H9 (cell line): ENCODE measurements at regions not wholly inside any gene's neighbourhood (a gene's known extent, or its start where the extent isn't known, plus 50 kb on each side); places are given as distances from the start of the nearest gene placed in this dataset.
A peak's percentile ranks its signal among the peaks of the same experiment; 100 is the strongest.

Source experiments
- DNase-seq: peaks from one replicate; pipeline ENCODE4 v3.0.0-alpha.2; 2017
- H2AFZ ChIP-seq: one replicate; pipeline ENCODE4 v1.6.1; 2013; ENCODE audit warnings: mild to moderate bottlenecking, low read length, control low read depth, moderate library complexity
- H2AK5ac ChIP-seq: 2 replicates; pipeline ENCODE4 v1.6.1; 2013; ENCODE audit warnings: low read length, control low read depth, mixed read lengths; ENCODE audit not compliant: insufficient read length
- H2BK120ac ChIP-seq: one replicate; pipeline ENCODE4 v1.6.1; 2013; ENCODE audit warnings: low read depth, mild to moderate bottlenecking, low read length, control low read depth, inconsistent platforms; ENCODE audit not compliant: poor library complexity, severe bottlenecking
- H2BK12ac ChIP-seq: 2 replicates; pipeline ENCODE4 v1.6.1; 2013; ENCODE audit warnings: low read length, control low read depth, mixed read lengths, low read depth; ENCODE audit not compliant: insufficient read length
- H2BK15ac ChIP-seq: 2 replicates; pipeline ENCODE4 v1.6.1; 2013; ENCODE audit warnings: low read depth, low read length, control low read depth
- H2BK20ac ChIP-seq: one replicate; pipeline ENCODE4 v1.6.1; 2013; ENCODE audit warnings: low read depth, mild to moderate bottlenecking, low read length, control low read depth, inconsistent platforms; ENCODE audit not compliant: poor library complexity, severe bottlenecking
- H2BK5ac ChIP-seq: 2 replicates; pipeline ENCODE4 v1.6.1; 2013; ENCODE audit warnings: low read length, control low read depth, mixed read lengths; ENCODE audit not compliant: insufficient read length
- H3K14ac ChIP-seq: 2 replicates; pipeline ENCODE4 v1.6.1; 2013; ENCODE audit warnings: low read length, control low read depth; ENCODE audit not compliant: insufficient read depth
- H3K18ac ChIP-seq: 2 replicates; pipeline ENCODE4 v1.6.1; 2013; ENCODE audit warnings: low read depth, mild to moderate bottlenecking, mixed read lengths, low read length, control low read depth; ENCODE audit not compliant: insufficient read length
- H3K23ac ChIP-seq: 2 replicates; pipeline ENCODE4 v1.6.1; 2013; ENCODE audit warnings: low read length, control low read depth, mixed read lengths, low read depth; ENCODE audit not compliant: insufficient read length
- H3K23me2 ChIP-seq: 2 replicates; pipeline ENCODE4 v1.6.1; 2013; ENCODE audit warnings: low read depth, mild to moderate bottlenecking, mixed read lengths, low read length, control low read depth; ENCODE audit not compliant: insufficient read length, poor library complexity, severe bottlenecking
- H3K27ac ChIP-seq: 2 replicates; pipeline ENCODE4 v1.5.1; 2013; ENCODE audit warnings: low read length, control low read depth, mixed read lengths, low read depth; ENCODE audit not compliant: insufficient read length
- H3K27me3 ChIP-seq: 2 replicates; pipeline ENCODE4 v1.6.1; 2013; ENCODE audit warnings: low read length, control low read depth, inconsistent platforms; ENCODE audit not compliant: insufficient read depth
- H3K4ac ChIP-seq: 2 replicates; pipeline ENCODE4 v1.6.1; 2013; ENCODE audit warnings: low read depth, mild to moderate bottlenecking, control low read depth, inconsistent platforms, low read length, moderate library complexity
- H3K4me1 ChIP-seq: 2 replicates; pipeline ENCODE4 v1.6.1; 2013; ENCODE audit warnings: low read length, control low read depth, inconsistent platforms; ENCODE audit not compliant: insufficient read depth
- H3K4me2 ChIP-seq: 2 replicates; pipeline ENCODE4 v1.6.1; 2013; ENCODE audit warnings: low read length, control low read depth, mixed read lengths; ENCODE audit not compliant: insufficient read length, insufficient read depth
- H3K56ac ChIP-seq: 2 replicates; pipeline ENCODE4 v1.6.1; 2013; ENCODE audit warnings: low read depth, mild to moderate bottlenecking, mixed read lengths, low read length, control low read depth; ENCODE audit not compliant: insufficient read length
- H3K79me1 ChIP-seq: 2 replicates; pipeline ENCODE4 v1.6.1; 2013; ENCODE audit warnings: low read depth, mild to moderate bottlenecking, moderate library complexity, low read length, control low read depth, inconsistent platforms; ENCODE audit not compliant: insufficient read depth, poor library complexity, severe bottlenecking
- H3K79me2 ChIP-seq: 2 replicates; pipeline ENCODE4 v1.6.1; 2013; ENCODE audit warnings: low read length, control low read depth, inconsistent platforms; ENCODE audit not compliant: insufficient read depth
- H3K9ac ChIP-seq: 2 replicates; pipeline ENCODE4 v1.6.1; 2013; ENCODE audit warnings: low read length, control low read depth, mixed read lengths; ENCODE audit not compliant: insufficient read length; ENCODE audit errors: extremely low read depth
- H3K9me3 ChIP-seq: one replicate; pipeline ENCODE4 v1.6.1; 2013; ENCODE audit warnings: low read depth, low read length, inconsistent platforms; ENCODE audit not compliant: control insufficient read depth
- H3T11ph ChIP-seq: one replicate; pipeline ENCODE4 v1.6.1; 2013; ENCODE audit warnings: mild to moderate bottlenecking, low read length, control low read depth, inconsistent platforms
- H4K20me1 ChIP-seq: one replicate; pipeline ENCODE4 v1.6.1; 2013; ENCODE audit not compliant: control insufficient read depth, insufficient read length, insufficient read depth
- H4K5ac ChIP-seq: 2 replicates; pipeline ENCODE4 v1.6.1; 2013; ENCODE audit warnings: low read depth, mild to moderate bottlenecking, mixed read lengths, low read length, control low read depth; ENCODE audit not compliant: insufficient read length
- H4K8ac ChIP-seq: replicated peaks from 2 replicates; pipeline ENCODE4 v1.6.1; 2013; ENCODE audit warnings: low read length, control low read depth, mixed read lengths, low read depth; ENCODE audit not compliant: insufficient read length
- H4K91ac ChIP-seq: 2 replicates; pipeline ENCODE4 v1.6.1; 2013; ENCODE audit warnings: low read depth, mild to moderate bottlenecking, moderate library complexity, mixed read lengths, low read length, control low read depth; ENCODE audit not compliant: insufficient read length
- H3K27ac Mint-ChIP-seq, 3 experiments: 2 replicates in 2 of 3; 3 replicates in 1 of 3; pipeline ENCODE4 v1.8.0; 2020 to 2021; ENCODE audit warnings: mixed read lengths in 3 of 3, mild to moderate bottlenecking in 1 of 3, moderate library complexity in 1 of 3
- H3K27me3 Mint-ChIP-seq: 2 replicates; pipeline ENCODE4 v1.8.0; 2021; ENCODE audit warnings: low read depth, mild to moderate bottlenecking, moderate library complexity, mixed read lengths
- H3K36me3 Mint-ChIP-seq, 3 experiments: 2 replicates in 2 of 3; 3 replicates in 1 of 3; pipeline ENCODE4 v1.8.0; 2020 to 2021; ENCODE audit warnings: low read depth in 3 of 3, mixed read lengths in 3 of 3; ENCODE audit not compliant: insufficient read depth in 1 of 3
- H3K4me1 Mint-ChIP-seq, 2 experiments: 2 replicates each; pipeline ENCODE4 v1.8.0; 2020; ENCODE audit warnings: mixed read lengths in 2 of 2
- H3K4me3 Mint-ChIP-seq, 2 experiments: 2 replicates in 1 of 2; 3 replicates in 1 of 2; pipeline ENCODE4 v1.8.0; 2020 to 2021; ENCODE audit warnings: mild to moderate bottlenecking in 2 of 2, mixed read lengths in 2 of 2, moderate library complexity in 1 of 2
- H3K9me3 Mint-ChIP-seq, 2 experiments: 2 replicates in 1 of 2; 3 replicates in 1 of 2; pipeline ENCODE4 v1.8.0; 2020; ENCODE audit warnings: mild to moderate bottlenecking in 2 of 2, mixed read lengths in 2 of 2, moderate library complexity in 1 of 2
- TF ChIP-seq, protein P1 (sequence below): fragments of 200-600 bp; sonication (generic); conservative IDR thresholded peaks from 3 replicates; pipeline ENCODE4 v1.8.0; 2021; ENCODE audit warnings: antibody characterized with exemption, mild to moderate bottlenecking

DNA sequence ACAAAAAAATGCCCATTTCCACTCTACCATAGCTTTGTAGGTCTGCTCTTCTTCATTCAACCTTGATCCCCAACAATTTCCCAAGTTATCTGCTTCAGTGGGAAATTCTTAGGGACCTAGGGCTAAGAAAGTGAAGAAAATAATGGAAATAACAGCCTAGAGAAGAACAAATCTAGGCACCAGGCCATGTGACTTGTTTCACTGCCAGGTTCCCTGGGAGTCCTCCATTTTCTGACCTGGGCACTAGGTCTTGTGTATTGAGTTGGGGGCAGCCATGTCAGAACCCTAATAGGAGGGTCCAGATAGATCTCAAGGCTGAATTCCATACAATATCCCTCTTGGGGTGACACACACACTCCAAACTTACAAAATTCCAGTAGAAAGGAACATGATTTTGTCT, 194.6 kb upstream of the STK26 start:
- peaks cover 4 to 5% of the 10 kb centered on the region in 2 experiments; a peak in 4 of 5 replicates for H3K9me3 Mint-ChIP-seq
- H3K79me2 ChIP-seq: peaks cover 46% of the 10 kb centered on the region
- no peak for DNase-seq
- peaks cover 45 to 47% of the 10 kb centered on the region in 2 experiments for H3K4me1 Mint-ChIP-seq
- peaks cover 9% of the 10 kb centered on the region; the same call in 1 of the 2 replicates for H3K4me1 ChIP-seq
- H2AFZ ChIP-seq: no peak overlapping the region
- H3K27me3 ChIP-seq: no peaks in the 10 kb centered on the region
- H2BK5ac ChIP-seq: peak overlapping the region; percentile 58
- H3K27me3 Mint-ChIP-seq: no peaks in the 10 kb centered on the region
- H3K27ac ChIP-seq: peak overlapping the region; percentile 92
- peak overlapping the region; percentile 85 to 99 (median 98) for H3K27ac Mint-ChIP-seq
- H3K36me3 Mint-ChIP-seq: peaks cover 42 to 51% (median 46%) of the 10 kb centered on the region in 3 experiments
- H2AK5ac ChIP-seq: peak overlapping the region; percentile 88
- no peak overlapping the region for H2BK20ac ChIP-seq
- H3K14ac ChIP-seq: peak overlapping the region; percentile 91; the same call in 1 of the 2 replicates
- H3K9me3 ChIP-seq: no peaks in the 10 kb centered on the region
- peak overlapping the region; percentile 37 for H3K56ac ChIP-seq
- H2BK15ac ChIP-seq: no peak overlapping the region
- H3K18ac ChIP-seq: peak overlapping the region; percentile 86
- H4K5ac ChIP-seq: peak overlapping the region; percentile 91
- no peak overlapping the region for H2BK120ac ChIP-seq
- H4K20me1 ChIP-seq: no peaks in the 10 kb centered on the region
- H3K4me2 ChIP-seq: peak overlapping the region; percentile 83
- H3K9ac ChIP-seq: peak overlapping the region; percentile 97
- H3K4me3 Mint-ChIP-seq: peak overlapping the region; percentile 97 to 98
- H3K79me1 ChIP-seq: no peaks in the 10 kb centered on the region
- TF ChIP-seq, protein P1, sequence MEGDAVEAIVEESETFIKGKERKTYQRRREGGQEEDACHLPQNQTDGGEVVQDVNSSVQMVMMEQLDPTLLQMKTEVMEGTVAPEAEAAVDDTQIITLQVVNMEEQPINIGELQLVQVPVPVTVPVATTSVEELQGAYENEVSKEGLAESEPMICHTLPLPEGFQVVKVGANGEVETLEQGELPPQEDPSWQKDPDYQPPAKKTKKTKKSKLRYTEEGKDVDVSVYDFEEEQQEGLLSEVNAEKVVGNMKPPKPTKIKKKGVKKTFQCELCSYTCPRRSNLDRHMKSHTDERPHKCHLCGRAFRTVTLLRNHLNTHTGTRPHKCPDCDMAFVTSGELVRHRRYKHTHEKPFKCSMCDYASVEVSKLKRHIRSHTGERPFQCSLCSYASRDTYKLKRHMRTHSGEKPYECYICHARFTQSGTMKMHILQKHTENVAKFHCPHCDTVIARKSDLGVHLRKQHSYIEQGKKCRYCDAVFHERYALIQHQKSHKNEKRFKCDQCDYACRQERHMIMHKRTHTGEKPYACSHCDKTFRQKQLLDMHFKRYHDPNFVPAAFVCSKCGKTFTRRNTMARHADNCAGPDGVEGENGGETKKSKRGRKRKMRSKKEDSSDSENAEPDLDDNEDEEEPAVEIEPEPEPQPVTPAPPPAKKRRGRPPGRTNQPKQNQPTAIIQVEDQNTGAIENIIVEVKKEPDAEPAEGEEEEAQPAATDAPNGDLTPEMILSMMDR: no peak
- no peak overlapping the region for H3K23ac ChIP-seq
- H3K23me2 ChIP-seq: peaks cover 13% of the 10 kb centered on the region
- no peak overlapping the region for H2BK12ac ChIP-seq
- H3K4ac ChIP-seq: no peak overlapping the region; the same call in 1 of the 2 replicates
- peak overlapping the region; percentile 98 for H3T11ph ChIP-seq
- H4K8ac ChIP-seq: no peak overlapping the region
- H4K91ac ChIP-seq: no peak overlapping the region
